ENCODE measurements at regions not wholly inside any gene's neighbourhood (a gene's known extent, or its start where the extent isn't known, plus 50 kb on each side); places are given as distances from the start of the nearest gene placed in this dataset.

- TF ChIP-seq CTCF (IDR thresholded peaks at IDR 0.05), result no peak
- no peak for TF ChIP-seq EP300 (IDR thresholded peaks at IDR 0.05)
- no peak for TF ChIP-seq POLR2A (IDR thresholded peaks at IDR 0.05)
These were observed 610.0 kb upstream of the LCORL start for GRCh38 chr4:18631586-18631985.

Data from sigmoid colon (tissue), 4 donors.